ENCODE measurements at regions not wholly inside any gene's neighbourhood (a gene's known extent, or its start where the extent isn't known, plus 50 kb on each side); places are given as distances from the start of the nearest gene placed in this dataset.

DNA sequence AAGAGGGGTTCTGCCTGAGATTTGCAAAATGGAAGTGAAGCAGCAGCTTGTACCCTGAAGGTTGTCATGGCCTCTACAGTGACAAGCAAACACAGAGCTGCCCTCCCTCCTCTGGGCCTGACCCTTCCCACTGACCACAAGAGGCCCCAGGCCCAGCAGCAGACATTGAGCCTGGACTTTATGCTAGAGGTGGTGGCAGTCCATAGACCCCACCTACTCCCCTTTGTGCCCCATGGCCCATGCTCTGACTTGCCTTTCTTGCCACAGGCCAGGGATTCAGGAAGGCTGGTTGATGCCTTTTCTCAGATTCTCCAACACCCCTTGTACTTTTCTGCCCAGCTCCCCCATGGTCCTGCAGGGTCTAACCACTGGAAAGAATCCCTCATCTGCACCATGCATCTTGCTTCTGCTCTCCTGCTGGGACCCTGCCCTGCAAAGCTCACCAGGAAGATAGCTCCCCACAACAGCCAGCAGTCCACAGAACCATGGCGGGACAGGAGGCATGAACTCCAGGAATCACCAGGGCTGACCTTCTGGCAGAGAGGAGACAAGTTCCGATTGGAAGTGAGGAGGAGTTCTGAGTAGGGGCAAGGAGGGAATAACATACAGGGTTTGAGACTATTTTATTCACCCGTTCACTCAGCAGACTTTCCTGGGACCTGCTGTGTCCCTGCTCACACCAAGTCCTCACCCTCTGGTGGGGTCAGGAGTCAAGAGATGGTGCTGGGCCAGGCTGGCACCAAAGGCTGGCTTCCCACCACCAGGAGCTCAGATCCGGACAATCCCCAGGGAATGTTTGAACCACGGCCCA is 263.8 kb downstream of the SYK start:
- intact Hi-C loops (cut with DNase I): no loop called here
- no peak overlapping the region for H3K27ac ChIP-seq

DNA sequence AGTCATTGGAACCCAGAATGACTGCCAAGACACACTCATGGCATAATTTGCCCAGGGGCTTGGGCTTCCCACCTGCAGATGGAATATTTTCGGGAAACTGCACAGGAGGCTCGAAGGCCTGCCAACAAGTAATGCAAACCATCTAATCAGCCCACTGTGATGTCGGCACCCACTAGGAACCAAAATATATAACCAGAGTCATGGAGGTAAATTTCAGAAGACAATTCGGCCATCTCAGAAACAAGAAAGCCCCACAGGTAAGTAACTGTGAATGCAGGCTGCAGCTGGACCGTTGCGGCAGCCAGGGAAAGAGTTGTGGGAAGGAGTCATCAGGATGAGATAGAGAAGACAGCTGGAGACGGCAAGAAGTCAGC is 264.4 kb downstream of the SYK start:
- Histone ChIP-seq H3K27me3 (no peaks in the 10 kb centered on the region), H3K4me3 (no peak overlapping the region), H3K36me3 (no peaks in the 10 kb centered on the region), H3K27ac (no peak overlapping the region), H3K4me1 (peaks cover 5 to 17% of the 10 kb centered on the region in 2 donors), H3K9me3 (no peaks in the 10 kb centered on the region)
- intact Hi-C loops (cut with DNase I): no loop called here
- TF ChIP-seq, protein P1, sequence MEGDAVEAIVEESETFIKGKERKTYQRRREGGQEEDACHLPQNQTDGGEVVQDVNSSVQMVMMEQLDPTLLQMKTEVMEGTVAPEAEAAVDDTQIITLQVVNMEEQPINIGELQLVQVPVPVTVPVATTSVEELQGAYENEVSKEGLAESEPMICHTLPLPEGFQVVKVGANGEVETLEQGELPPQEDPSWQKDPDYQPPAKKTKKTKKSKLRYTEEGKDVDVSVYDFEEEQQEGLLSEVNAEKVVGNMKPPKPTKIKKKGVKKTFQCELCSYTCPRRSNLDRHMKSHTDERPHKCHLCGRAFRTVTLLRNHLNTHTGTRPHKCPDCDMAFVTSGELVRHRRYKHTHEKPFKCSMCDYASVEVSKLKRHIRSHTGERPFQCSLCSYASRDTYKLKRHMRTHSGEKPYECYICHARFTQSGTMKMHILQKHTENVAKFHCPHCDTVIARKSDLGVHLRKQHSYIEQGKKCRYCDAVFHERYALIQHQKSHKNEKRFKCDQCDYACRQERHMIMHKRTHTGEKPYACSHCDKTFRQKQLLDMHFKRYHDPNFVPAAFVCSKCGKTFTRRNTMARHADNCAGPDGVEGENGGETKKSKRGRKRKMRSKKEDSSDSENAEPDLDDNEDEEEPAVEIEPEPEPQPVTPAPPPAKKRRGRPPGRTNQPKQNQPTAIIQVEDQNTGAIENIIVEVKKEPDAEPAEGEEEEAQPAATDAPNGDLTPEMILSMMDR (IDR thresholded peaks at IDR 0.05): no peak
- DNase-seq (peak in 1 of 4 donors; percentile 39), ATAC-seq (no peak)

More for the DNA sequence above, 263.8 kb downstream of the SYK start:
- Histone ChIP-seq H3K4me3 (no peak overlapping the region), H3K9me3 (no peaks in the 10 kb centered on the region), H3K36me3 (no peaks in the 10 kb centered on the region), H3K4me1 (peaks cover 8 to 21% of the 10 kb centered on the region in 2 donors), H3K27me3 (no peaks in the 10 kb centered on the region)
- ATAC-seq: no peak
- no peak for DNase-seq
- TF ChIP-seq, protein P1 (IDR thresholded peaks at IDR 0.05): no peak

DNA sequence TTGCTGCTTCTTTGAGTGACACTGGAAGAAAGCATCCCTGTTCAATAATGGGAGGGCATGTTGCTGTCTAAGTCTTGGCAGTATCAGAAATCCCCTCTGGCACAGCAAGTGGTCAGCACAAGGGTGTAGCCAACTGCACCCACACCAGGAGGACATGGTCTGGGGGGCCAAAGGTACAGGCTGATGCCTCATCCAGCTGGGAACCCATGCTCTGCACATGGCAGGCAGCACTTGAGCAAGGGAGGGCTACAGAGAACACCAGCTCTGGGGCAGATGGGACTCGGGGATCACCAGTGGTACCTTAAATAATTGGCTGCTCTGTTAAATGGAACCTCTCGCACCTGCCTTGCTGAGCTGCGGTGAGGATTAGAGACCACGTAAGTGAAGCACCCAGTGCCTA is 265.2 kb downstream of the SYK start:
- TF ChIP-seq, protein P1 (IDR thresholded peaks at IDR 0.05): no peak
- Histone ChIP-seq H3K4me1 (peaks cover 3 to 17% of the 10 kb centered on the region in 2 donors), H3K4me3 (no peak overlapping the region), H3K36me3 (no peaks in the 10 kb centered on the region), H3K27me3 (no peaks in the 10 kb centered on the region), H3K9me3 (no peaks in the 10 kb centered on the region), H3K27ac (no peak overlapping the region)
- no peak for DNase-seq
- no peak for ATAC-seq
- intact Hi-C loops (cut with DNase I): no loop called here

DNA sequence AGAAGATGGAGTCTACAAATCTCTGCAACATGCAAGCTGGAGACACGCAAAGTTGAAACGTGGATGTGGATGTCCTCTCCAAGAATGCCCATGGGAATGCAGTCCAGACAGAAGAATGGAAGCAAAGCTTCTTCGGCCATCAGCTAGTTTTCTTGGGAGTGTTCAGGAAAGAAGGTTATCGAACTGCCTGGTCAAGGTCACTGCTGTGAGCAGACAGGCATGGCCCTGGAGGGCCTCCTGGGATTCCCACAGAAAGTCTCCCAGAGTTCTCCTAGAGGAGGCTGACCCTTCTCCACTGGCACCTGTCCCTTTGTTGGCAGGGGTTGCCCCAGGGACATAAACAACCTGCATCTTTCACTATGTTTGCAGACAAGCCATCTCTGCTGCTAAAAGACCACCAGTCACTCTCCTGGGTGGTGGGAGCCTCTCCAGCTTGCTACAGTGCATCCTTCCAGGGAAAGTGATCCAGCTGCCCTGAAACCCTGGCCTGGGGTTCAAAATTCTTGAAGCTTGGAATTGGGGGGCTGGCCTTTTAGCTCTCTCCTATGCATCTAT is 265.8 kb downstream of the SYK start:
- peaks cover 3 to 15% of the 10 kb centered on the region in 2 donors for H3K4me1 ChIP-seq
- no peaks in the 10 kb centered on the region for H3K9me3 ChIP-seq
- DNase-seq: no peak
- no peak overlapping the region for H3K4me3 ChIP-seq
- intact Hi-C loops (cut with DNase I): no loop called here
- ATAC-seq: no peak
- no peak overlapping the region for H3K27ac ChIP-seq
- H3K27me3 ChIP-seq: no peaks in the 10 kb centered on the region
- H3K36me3 ChIP-seq: no peaks in the 10 kb centered on the region
- TF ChIP-seq, protein P1 (IDR thresholded peaks at IDR 0.05): no peak

DNA sequence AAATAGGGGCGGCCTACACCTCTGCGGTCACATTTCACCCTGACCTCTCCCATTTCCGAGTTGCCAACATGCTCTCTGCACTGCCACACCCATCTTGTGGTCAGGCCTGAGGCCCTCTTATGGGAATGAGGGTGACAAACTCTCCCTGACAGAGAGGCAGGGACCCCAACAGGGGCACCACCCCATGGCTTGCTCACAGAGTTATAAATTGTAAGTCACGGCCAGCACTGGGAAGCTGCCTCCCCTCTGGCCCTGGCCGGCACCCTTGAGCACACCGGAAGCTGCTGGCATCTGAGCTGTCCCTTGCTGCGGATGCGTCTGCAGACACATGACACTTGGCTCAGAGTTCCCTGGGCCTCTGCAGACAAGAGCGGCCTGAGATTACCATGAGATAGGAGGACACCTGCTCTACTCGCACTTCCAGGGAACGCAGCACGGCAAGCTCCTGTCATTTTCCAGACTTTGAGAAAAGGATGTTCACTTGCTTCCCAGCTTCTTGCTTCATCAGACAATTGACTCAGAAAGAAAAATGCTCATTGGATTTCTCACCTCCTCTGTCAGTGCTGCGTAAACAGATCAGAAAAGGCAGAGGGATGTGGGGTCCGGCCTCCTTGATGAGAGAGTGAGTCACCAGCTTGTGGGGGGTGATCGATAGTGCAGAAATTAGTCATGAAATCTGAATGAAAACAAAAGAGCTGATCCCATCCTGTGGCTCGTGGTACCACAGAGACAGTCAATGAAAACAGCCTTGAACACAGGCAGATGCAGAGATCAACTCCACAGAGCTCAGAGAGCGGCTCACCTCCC is 269.8 kb downstream of the SYK start:
- no peaks in the 10 kb centered on the region for H3K9me3 ChIP-seq
- ATAC-seq (no peak), DNase-seq (no peak)
- TF ChIP-seq, protein P1 (IDR thresholded peaks at IDR 0.05): no peak
- peaks cover 6 to 17% of the 10 kb centered on the region in 2 donors for H3K4me1 ChIP-seq
- H3K36me3 ChIP-seq: no peaks in the 10 kb centered on the region
- no peak overlapping the region for H3K4me3 ChIP-seq
- intact Hi-C loops (cut with DNase I): no loop called here
- no peaks in the 10 kb centered on the region for H3K27me3 ChIP-seq
- H3K27ac ChIP-seq: no peak overlapping the region
